Activated CD4-positive, alpha-beta T cell treated with anti-CD3 and anti-CD28 coated beads, Interleukin-2, amount 10 ng/mL, durations not matched to agents 24 days and 14 days (primary cell): ENCODE measurements at regions not wholly inside any gene's neighbourhood (a gene's known extent, or its start where the extent isn't known, plus 50 kb on each side); places are given as distances from the start of the nearest gene placed in this dataset.
"Not testable (repeated sequence)": the region's sequence is repeated elsewhere in the genome, so short reads cannot be mapped to it uniquely, and the experiment has no call there.

ENCODE experiments used
- DNase-seq: peaks from one replicate; pipeline ENCODE4 v3.0.0; 2022
- H3K27ac Mint-ChIP-seq: one replicate; pipeline ENCODE4 v1.8.0; 2022; ENCODE audit warnings: mild to moderate bottlenecking, mixed read lengths
- H3K27me3 Mint-ChIP-seq: one replicate; pipeline ENCODE4 v1.8.0; 2022; ENCODE audit warnings: mixed read lengths
- H3K36me3 Mint-ChIP-seq: one replicate; pipeline ENCODE4 v1.8.0; 2022; ENCODE audit warnings: low read depth, mild to moderate bottlenecking, mixed read lengths
- H3K4me1 Mint-ChIP-seq: one replicate; pipeline ENCODE4 v1.8.0; 2021; ENCODE audit warnings: mixed read lengths
- H3K4me3 Mint-ChIP-seq: one replicate; pipeline ENCODE4 v1.8.0; 2022; ENCODE audit warnings: mild to moderate bottlenecking, moderate library complexity, mixed read lengths
- H3K9me3 Mint-ChIP-seq: one replicate; pipeline ENCODE4 v1.8.0; 2021; ENCODE audit warnings: mixed read lengths
- intact Hi-C: fragments of 100-400 bp; cut with micrococcal nuclease; formaldehyde crosslinking; loops from one replicate; pipeline ENCODE4 v1.15.1; 2023

GRCh38 chr12:90238663-90239271, 530.1 kb upstream of the ATP2B1 start:
- H3K27me3 Mint-ChIP-seq, result no peaks in the 10 kb centered on the region
- intact Hi-C loops, result no loop called here
- no peak overlapping the region for H3K4me3 Mint-ChIP-seq
- no peak overlapping the region for H3K27ac Mint-ChIP-seq
- H3K4me1 Mint-ChIP-seq, result no peaks in the 10 kb centered on the region
- H3K9me3 Mint-ChIP-seq, result no peaks in the 10 kb centered on the region
- no peak for DNase-seq
- no peaks in the 10 kb centered on the region for H3K36me3 Mint-ChIP-seq

- Mint-ChIP-seq H3K27me3 (no peaks in the 10 kb centered on the region), H3K9me3 (no peaks in the 10 kb centered on the region), H3K4me3 (no peak overlapping the region), H3K36me3 (no peaks in the 10 kb centered on the region), H3K27ac (no peak overlapping the region), H3K4me1 (no peaks in the 10 kb centered on the region)
- DNase-seq, result no peak
- intact Hi-C loops, result no loop called here
Measured at GRCh38 chr12:90237841-90238240, 529.2 kb upstream of the ATP2B1 start.

GRCh38 chr12:90235642-90236041, 527.0 kb upstream of the ATP2B1 start:
- no peak overlapping the region for H3K27ac Mint-ChIP-seq
- no peak for DNase-seq
- no peaks in the 10 kb centered on the region for H3K36me3 Mint-ChIP-seq
- H3K9me3 Mint-ChIP-seq, result no peaks in the 10 kb centered on the region
- H3K4me3 Mint-ChIP-seq, result no peak overlapping the region
- H3K27me3 Mint-ChIP-seq, result no peaks in the 10 kb centered on the region
- no peaks in the 10 kb centered on the region for H3K4me1 Mint-ChIP-seq
- intact Hi-C loops, result no loop called here

- intact Hi-C loops, result no loop called here
- Mint-ChIP-seq H3K27ac (no peak overlapping the region), H3K27me3 (peaks cover 2% of the 10 kb centered on the region), H3K4me3 (no peak overlapping the region), H3K9me3 (no peaks in the 10 kb centered on the region), H3K4me1 (no peaks in the 10 kb centered on the region), H3K36me3 (no peaks in the 10 kb centered on the region)
- DNase-seq, result no peak
Measured at GRCh38 chr12:90234472-90234871, 525.8 kb upstream of the ATP2B1 start.

GRCh38 chr12:90233168-90234100, 524.8 kb upstream of the ATP2B1 start:
- no peak overlapping the region for H3K27ac Mint-ChIP-seq
- intact Hi-C loops, result no loop called here

GRCh38 chr12:90229407-90230170, 521.0 kb upstream of the ATP2B1 start:
- intact Hi-C loops, result no loop called here
- no peak for DNase-seq
- Mint-ChIP-seq H3K9me3 (no peaks in the 10 kb centered on the region), H3K36me3 (no peaks in the 10 kb centered on the region), H3K4me3 (no peak overlapping the region), H3K27me3 (peaks cover 2% of the 10 kb centered on the region), H3K4me1 (no peaks in the 10 kb centered on the region), H3K27ac (no peak overlapping the region)

More at GRCh38 chr12:90233168-90234100, 524.8 kb upstream of the ATP2B1 start:
- no peaks in the 10 kb centered on the region for H3K4me1 Mint-ChIP-seq
- DNase-seq, result no peak
- H3K27me3 Mint-ChIP-seq, result peaks cover 2% of the 10 kb centered on the region
- no peak overlapping the region for H3K4me3 Mint-ChIP-seq
- no peaks in the 10 kb centered on the region for H3K9me3 Mint-ChIP-seq
- H3K36me3 Mint-ChIP-seq, result no peaks in the 10 kb centered on the region

GRCh38 chr12:90226211-90226610, 517.6 kb upstream of the ATP2B1 start:
- no peak overlapping the region for H3K27ac Mint-ChIP-seq
- H3K4me3 Mint-ChIP-seq, result no peak overlapping the region
- no peak for DNase-seq
- intact Hi-C loops, result no loop called here
- no peaks in the 10 kb centered on the region for H3K9me3 Mint-ChIP-seq
- H3K36me3 Mint-ChIP-seq, result no peaks in the 10 kb centered on the region
- H3K4me1 Mint-ChIP-seq, result no peaks in the 10 kb centered on the region
- H3K27me3 Mint-ChIP-seq, result peaks cover 2% of the 10 kb centered on the region

GRCh38 chr12:90216815-90217214, 508.2 kb upstream of the ATP2B1 start:
- no peak overlapping the region for H3K27ac Mint-ChIP-seq
- no peaks in the 10 kb centered on the region for H3K27me3 Mint-ChIP-seq
- no peak for DNase-seq
- intact Hi-C loops, result no loop called here
- no peaks in the 10 kb centered on the region for H3K4me1 Mint-ChIP-seq
- no peaks in the 10 kb centered on the region for H3K36me3 Mint-ChIP-seq
- no peaks in the 10 kb centered on the region for H3K9me3 Mint-ChIP-seq
- no peak overlapping the region for H3K4me3 Mint-ChIP-seq

GRCh38 chr12:90216020-90216552, 507.4 kb upstream of the ATP2B1 start:
- Mint-ChIP-seq H3K36me3 (no peaks in the 10 kb centered on the region), H3K4me3 (no peak overlapping the region), H3K27me3 (no peaks in the 10 kb centered on the region), H3K27ac (no peak overlapping the region), H3K4me1 (no peaks in the 10 kb centered on the region), H3K9me3 (no peaks in the 10 kb centered on the region)
- DNase-seq, result no peak
- intact Hi-C loops, result no loop called here

- H3K4me1 Mint-ChIP-seq, result no peaks in the 10 kb centered on the region
Measured at GRCh38 chr12:90211017-90211416, 502.4 kb upstream of the ATP2B1 start.

GRCh38 chr12:90209029-90209428, 500.4 kb upstream of the ATP2B1 start:
- H3K36me3 Mint-ChIP-seq, result no peaks in the 10 kb centered on the region
- H3K27ac Mint-ChIP-seq, result no peak overlapping the region
- H3K4me1 Mint-ChIP-seq, result no peaks in the 10 kb centered on the region
- peaks cover 15% of the 10 kb centered on the region for H3K9me3 Mint-ChIP-seq
- no peak overlapping the region for H3K4me3 Mint-ChIP-seq
- H3K27me3 Mint-ChIP-seq, result no peaks in the 10 kb centered on the region
- intact Hi-C loops, result no loop called here
- no peak for DNase-seq

More at GRCh38 chr12:90211017-90211416, 502.4 kb upstream of the ATP2B1 start:
- Mint-ChIP-seq H3K9me3 (peaks cover 15% of the 10 kb centered on the region), H3K36me3 (no peaks in the 10 kb centered on the region), H3K27ac (no peak overlapping the region), H3K27me3 (no peaks in the 10 kb centered on the region), H3K4me3 (no peak overlapping the region)
- no peak for DNase-seq
- intact Hi-C loops, result no loop called here

GRCh38 chr12:90208379-90208778, 499.7 kb upstream of the ATP2B1 start:
- H3K27me3 Mint-ChIP-seq, H3K27ac Mint-ChIP-seq, DNase-seq, H3K4me1 Mint-ChIP-seq, H3K36me3 Mint-ChIP-seq, H3K4me3 Mint-ChIP-seq, intact Hi-C loops: not testable (repeated sequence)
- peaks cover 15% of the 10 kb centered on the region for H3K9me3 Mint-ChIP-seq

- intact Hi-C loops, result no loop called here
- no peaks in the 10 kb centered on the region for H3K36me3 Mint-ChIP-seq
- no peak overlapping the region for H3K27ac Mint-ChIP-seq
- no peak overlapping the region for H3K4me3 Mint-ChIP-seq
- no peaks in the 10 kb centered on the region for H3K4me1 Mint-ChIP-seq
- no peaks in the 10 kb centered on the region for H3K27me3 Mint-ChIP-seq
- peaks cover 15% of the 10 kb centered on the region for H3K9me3 Mint-ChIP-seq
- DNase-seq, result no peak
Measured at GRCh38 chr12:90207799-90208198, 499.2 kb upstream of the ATP2B1 start.

- intact Hi-C loops, result no loop called here
- H3K27ac Mint-ChIP-seq, result no peak overlapping the region
- no peaks in the 10 kb centered on the region for H3K27me3 Mint-ChIP-seq
- no peak for DNase-seq
- H3K4me1 Mint-ChIP-seq, result no peaks in the 10 kb centered on the region
- no peaks in the 10 kb centered on the region for H3K36me3 Mint-ChIP-seq
- peaks cover 15% of the 10 kb centered on the region for H3K9me3 Mint-ChIP-seq
- H3K4me3 Mint-ChIP-seq, result no peak overlapping the region
Measured at GRCh38 chr12:90205165-90205564, 496.5 kb upstream of the ATP2B1 start.
